WI38 (cell line): ENCODE measurements at regions not wholly inside any gene's neighbourhood (a gene's known extent, or its start where the extent isn't known, plus 50 kb on each side); places are given as distances from the start of the nearest gene placed in this dataset.

ENCODE experiments used
- H3K4me3 ChIP-seq: 2 replicates; pipeline ENCODE4 v1.5.1; 2011; ENCODE audit warnings: low read depth, mild to moderate bottlenecking, control low read depth, low read length
- TF ChIP-seq, protein P1 (sequence below): IDR thresholded peaks from 2 replicates; pipeline ENCODE4 v1.5.1; 2012; ENCODE audit warnings: low read depth, mild to moderate bottlenecking, control low read depth, low read length

DNA sequence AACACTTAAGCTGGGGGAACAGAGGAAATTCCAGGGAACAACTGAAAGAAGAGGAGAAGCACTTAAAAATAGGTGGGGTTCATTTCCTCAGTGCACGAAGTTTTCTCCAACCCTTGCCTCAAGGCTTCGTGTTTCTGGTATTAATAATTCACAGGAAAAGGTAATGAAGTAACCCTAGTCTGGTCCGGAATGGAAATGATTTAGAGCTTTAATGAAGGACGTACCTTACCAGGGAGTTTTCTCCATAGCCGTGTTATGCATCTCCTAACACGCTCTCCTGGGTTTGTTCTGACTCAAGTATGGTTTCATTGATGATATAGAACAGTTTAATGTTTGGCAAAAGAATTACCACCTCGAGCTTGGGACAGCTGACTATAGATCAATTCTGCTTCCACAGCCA, 214.2 kb downstream of the MTX2 start:
- TF ChIP-seq, protein P1, sequence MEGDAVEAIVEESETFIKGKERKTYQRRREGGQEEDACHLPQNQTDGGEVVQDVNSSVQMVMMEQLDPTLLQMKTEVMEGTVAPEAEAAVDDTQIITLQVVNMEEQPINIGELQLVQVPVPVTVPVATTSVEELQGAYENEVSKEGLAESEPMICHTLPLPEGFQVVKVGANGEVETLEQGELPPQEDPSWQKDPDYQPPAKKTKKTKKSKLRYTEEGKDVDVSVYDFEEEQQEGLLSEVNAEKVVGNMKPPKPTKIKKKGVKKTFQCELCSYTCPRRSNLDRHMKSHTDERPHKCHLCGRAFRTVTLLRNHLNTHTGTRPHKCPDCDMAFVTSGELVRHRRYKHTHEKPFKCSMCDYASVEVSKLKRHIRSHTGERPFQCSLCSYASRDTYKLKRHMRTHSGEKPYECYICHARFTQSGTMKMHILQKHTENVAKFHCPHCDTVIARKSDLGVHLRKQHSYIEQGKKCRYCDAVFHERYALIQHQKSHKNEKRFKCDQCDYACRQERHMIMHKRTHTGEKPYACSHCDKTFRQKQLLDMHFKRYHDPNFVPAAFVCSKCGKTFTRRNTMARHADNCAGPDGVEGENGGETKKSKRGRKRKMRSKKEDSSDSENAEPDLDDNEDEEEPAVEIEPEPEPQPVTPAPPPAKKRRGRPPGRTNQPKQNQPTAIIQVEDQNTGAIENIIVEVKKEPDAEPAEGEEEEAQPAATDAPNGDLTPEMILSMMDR = no peak
- no peak overlapping the region for H3K4me3 ChIP-seq

DNA sequence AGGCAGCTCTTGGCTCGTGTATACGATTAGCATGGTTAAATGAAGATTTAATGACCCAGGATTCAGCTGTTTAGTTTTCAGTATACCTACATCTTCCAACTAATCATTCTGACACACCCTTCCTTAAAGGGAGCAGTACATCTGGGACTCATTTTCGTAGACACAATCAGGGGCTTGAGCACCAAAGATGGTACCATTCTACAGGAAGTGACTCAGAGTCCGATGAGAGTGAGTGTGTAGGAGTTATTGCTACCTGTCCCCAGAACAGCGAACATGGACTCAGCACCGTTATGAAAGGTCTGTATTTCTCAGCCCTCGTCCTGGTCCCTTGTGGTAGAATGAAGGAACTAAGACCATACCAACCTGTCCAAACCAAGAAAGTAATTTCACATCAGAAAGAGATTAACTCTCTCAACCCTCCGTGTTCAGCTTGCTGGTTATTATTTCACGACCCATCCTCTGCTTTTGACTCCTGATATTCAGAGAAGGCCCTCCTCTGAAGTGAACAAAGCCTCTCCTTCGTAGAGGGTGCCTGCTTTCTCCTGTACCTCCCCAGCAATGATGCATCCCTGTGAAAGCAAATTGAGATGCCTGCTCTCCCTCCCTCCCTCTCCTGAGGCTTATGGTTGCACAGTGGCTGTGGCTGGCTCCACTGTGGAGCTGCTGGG, 214.8 kb downstream of the MTX2 start:
- no peak overlapping the region for H3K4me3 ChIP-seq
- TF ChIP-seq, protein P1 = no peak

DNA sequence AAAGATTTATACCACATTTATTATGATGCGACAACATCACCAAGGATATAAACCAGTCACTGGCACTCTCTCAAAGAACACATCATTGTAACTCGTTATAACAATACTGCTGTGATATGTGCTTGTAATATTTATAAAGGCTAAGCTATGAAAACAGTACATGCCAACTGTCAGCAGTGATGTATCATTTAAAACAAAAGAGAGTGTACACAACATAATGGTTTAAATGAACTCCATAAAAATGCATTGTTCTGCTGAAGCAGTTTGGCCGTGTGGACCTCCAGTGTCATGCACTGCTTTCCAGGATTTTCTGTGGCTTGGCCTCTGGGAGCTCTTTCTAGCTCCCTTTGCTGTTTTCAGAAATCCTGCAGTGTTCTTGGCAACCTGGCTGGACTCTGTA, 215.6 kb downstream of the MTX2 start:
- TF ChIP-seq, protein P1 = no peak
- H3K4me3 ChIP-seq = no peak overlapping the region

DNA sequence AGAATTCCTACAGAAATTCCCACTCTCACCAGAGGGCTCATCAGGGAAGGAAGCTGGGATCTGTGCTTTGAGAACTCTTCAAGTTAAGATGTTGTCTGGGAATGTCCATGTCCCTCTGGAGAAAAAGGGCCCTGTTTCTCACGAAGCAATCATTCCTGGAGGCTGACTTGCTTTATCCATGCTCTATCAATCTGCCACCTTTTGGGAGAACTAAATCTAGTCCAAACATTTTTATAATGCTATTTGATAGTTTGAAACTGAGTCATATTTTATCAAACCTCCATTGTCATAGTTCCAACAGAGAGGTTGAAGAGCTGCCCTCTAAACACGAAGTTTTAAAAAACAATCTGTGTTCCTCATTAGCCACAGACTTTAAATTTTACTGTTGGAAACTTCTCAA, 219.2 kb downstream of the MTX2 start:
- TF ChIP-seq, protein P1 = no peak
- H3K4me3 ChIP-seq = no peak overlapping the region

DNA sequence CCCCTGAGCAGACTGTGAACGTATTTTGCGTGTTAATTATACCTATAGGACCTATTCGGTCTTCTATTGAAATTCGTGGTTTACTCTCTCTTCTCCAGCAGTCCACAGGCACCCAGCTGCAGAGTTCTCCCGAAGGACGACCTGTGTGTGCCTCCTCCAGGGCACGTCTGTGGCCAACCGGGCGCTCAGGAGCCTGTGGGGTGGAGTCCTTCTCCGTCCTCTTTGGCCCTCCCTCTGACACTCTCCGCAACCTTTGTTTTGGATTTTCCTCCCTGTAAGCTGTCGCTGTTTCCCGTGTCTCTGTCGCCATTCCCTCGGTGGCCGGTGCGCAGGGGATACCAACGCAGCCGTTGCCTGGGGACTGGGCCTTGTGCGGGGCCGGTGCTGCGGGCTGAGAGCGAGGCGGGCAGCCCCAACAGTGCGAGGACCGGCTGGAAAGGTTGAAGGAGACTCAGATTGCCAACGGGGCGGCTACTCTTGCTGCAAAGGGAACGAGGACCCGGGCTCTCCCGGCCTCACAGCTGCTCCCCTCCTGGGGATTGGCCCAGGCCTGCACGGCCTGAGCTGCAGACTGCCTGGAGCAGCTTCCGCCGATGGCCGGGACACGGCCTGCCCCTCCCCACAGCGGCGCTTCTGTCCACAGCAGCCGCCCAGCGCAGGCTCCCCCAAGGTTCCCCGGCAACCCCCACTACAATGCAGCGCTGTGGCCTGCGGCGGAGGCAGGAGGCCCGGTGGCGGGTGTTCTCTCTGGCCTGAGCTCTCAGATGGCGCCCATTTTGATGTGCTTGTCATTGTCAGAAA, 221.0 kb downstream of the MTX2 start:
- no peak overlapping the region for H3K4me3 ChIP-seq
- TF ChIP-seq, protein P1 = no peak

DNA sequence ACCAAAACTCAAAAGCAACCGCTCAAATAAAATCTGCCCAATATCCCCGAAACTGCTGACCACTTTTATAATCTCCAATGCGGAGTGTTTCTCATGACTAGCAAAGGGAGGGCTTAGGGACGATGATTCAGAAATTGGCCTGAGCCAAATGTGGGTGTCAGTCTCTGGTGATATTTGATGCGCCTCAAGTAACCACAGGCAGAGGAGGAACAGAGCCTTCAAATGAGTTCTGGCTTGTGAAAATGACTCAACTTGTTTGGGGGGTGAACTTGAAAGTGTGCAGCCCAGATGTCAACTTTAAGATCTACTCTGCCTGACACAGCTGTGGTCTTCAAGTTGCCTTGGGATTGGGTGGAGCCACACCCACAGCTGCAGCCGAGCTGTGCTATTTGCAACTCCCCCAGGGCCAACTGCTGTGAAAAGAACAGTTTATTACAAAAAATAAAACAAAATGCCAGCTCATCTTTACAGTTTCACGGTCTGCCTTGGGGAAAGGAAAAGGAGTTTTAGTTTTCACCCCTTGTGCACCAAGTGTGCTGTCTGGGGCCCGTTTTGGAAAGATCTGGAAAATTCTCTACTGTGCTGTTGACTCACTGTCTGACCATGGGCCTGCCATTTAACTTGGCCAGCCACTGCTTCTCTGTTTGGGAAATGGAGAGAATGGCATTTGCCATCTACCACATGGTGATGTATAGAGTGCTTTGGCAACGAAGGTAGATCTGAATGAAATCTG, 222.1 kb downstream of the MTX2 start:
- TF ChIP-seq, protein P1 = no peak
- no peak overlapping the region for H3K4me3 ChIP-seq
